GM12878 (cell line): ENCODE measurements at regions not wholly inside any gene's neighbourhood (a gene's known extent, or its start where the extent isn't known, plus 50 kb on each side); places are given as distances from the start of the nearest gene placed in this dataset.

Experiments
- ATAC-seq: fragments of 200-7000 bp; cut with Tn5 transposase; 3 replicates; pipeline ENCODE4 v1.9.1; 2020; ENCODE audit warnings: mild to moderate bottlenecking, moderate library complexity
- BruUV-seq: library from RNA; stranded (reverse); fragments of 400-500 nt; replicated peaks from 2 replicates; lab custom pipeline; 2021; lab: Mats Ljungman, UMichigan
- CTCF ChIA-PET: fragments of 300-600 bp; sonication (Branson Sonifier 250); formaldehyde crosslinking; extraction: SDS; loops from one replicate; lab custom pipeline; 2021; ENCODE audit warnings: inconsistent platforms; lab: Yijun Ruan, JAX
- POLR2A ChIA-PET: fragments of 350-600 bp; formaldehyde crosslinking; extraction: SDS; loops from one replicate; lab custom pipeline; 2021; ENCODE audit warnings: inconsistent platforms; lab: Charles Lee
- RAD21 ChIA-PET: fragments of 300-600 bp; sonication (Branson Sonifier 250); formaldehyde crosslinking; loops from one replicate; lab custom pipeline; 2023; ENCODE audit warnings: antibody characterized with exemption; ENCODE audit not compliant: unreplicated experiment; lab: Charles Lee
- SMC1A ChIA-PET: fragments of 300-600 bp; sonication (Branson Sonifier 250); formaldehyde crosslinking; loops from one replicate; lab custom pipeline; 2023; ENCODE audit not compliant: unreplicated experiment, uncharacterized antibody; lab: Charles Lee
- DNase-seq: peaks from one replicate; pipeline ENCODE4 v3.0.0-alpha.2; 2011; ENCODE audit warnings: low read depth, low spot score
- FAIRE-seq: peaks from 3 replicates; lab custom pipeline; 2011; peaks lifted over from hg19 to GRCh38; lab: Jason Lieb, UNC
- H2AFZ ChIP-seq: 2 replicates; pipeline ENCODE4 v1.6.0; 2011; ENCODE audit warnings: low read depth, low read length, control low read depth; ENCODE audit not compliant: control insufficient read depth
- H3K27ac ChIP-seq: 2 replicates; pipeline ENCODE4 v1.5.1; 2011; ENCODE audit warnings: control low read depth; ENCODE audit not compliant: control insufficient read depth, insufficient read depth
- H3K27me3 ChIP-seq, 2 experiments: replicated peaks in 1 of 2; 2 replicates each; pipeline versions ENCODE4 v1.6.0 to v1.6.1; 2011; ENCODE audit warnings: low read length in 1 of 2; ENCODE audit not compliant: control insufficient read depth in 2 of 2, insufficient read depth in 2 of 2
- H3K36me3 ChIP-seq, 2 experiments: 2 replicates each; pipeline ENCODE4 v1.5.1; 2011; ENCODE audit warnings: low read length in 1 of 2; ENCODE audit not compliant: control insufficient read depth in 2 of 2, insufficient read depth in 2 of 2
- H3K4me1 ChIP-seq: 2 replicates; pipeline ENCODE4 v1.6.1; 2011; ENCODE audit warnings: mild to moderate bottlenecking, low read length, moderate library complexity, mixed read lengths; ENCODE audit not compliant: control insufficient read depth, insufficient read depth
- H3K4me2 ChIP-seq: 2 replicates; pipeline ENCODE4 v1.6.0; 2011; ENCODE audit warnings: control low read depth; ENCODE audit not compliant: control insufficient read depth, insufficient read depth
- H3K4me3 ChIP-seq: fragments of 200-600 bp; sonication (generic); 2 replicates; pipeline ENCODE4 v1.5.1; 2016
- H3K79me2 ChIP-seq: 2 replicates; pipeline ENCODE4 v1.6.0; 2011; ENCODE audit warnings: low read length; ENCODE audit not compliant: control insufficient read depth, insufficient read depth
- H3K9ac ChIP-seq: 2 replicates; pipeline ENCODE4 v1.8.0; 2011; ENCODE audit warnings: low read length, control low read depth, mixed read lengths; ENCODE audit not compliant: control insufficient read depth, insufficient read depth
- H3K9me3 ChIP-seq: replicated peaks from 3 replicates; pipeline ENCODE4 v1.5.1; 2011; ENCODE audit warnings: mild to moderate bottlenecking, low read length; ENCODE audit not compliant: control insufficient read depth, insufficient read depth
- H4K20me1 ChIP-seq: 2 replicates; pipeline ENCODE4 v1.6.0; 2011; ENCODE audit not compliant: control insufficient read depth, insufficient read depth
- CHD1 ChIP-seq: IDR thresholded peaks from 2 replicates; pipeline ENCODE4 v1.6.1; 2012; ENCODE audit warnings: low read depth, low read length, improper control_type of control experiment
- CHD4 ChIP-seq: fragments of 200-600 bp; sonication (generic); IDR thresholded peaks from 2 replicates; pipeline ENCODE4 v1.6.1; 2016; ENCODE audit warnings: mild to moderate bottlenecking
- E2F8 ChIP-seq: fragments of 450-650 bp; IDR thresholded peaks from 2 replicates; pipeline ENCODE4 v1.6.1; 2018; ENCODE audit warnings: mild to moderate bottlenecking, low read depth, moderate library complexity; ENCODE audit not compliant: partially characterized antibody
- EGR1 ChIP-seq, 2 experiments: IDR thresholded peaks; 1 replicate in 1 of 2; 2 replicates in 1 of 2; pipeline ENCODE4 v1.6.1; 2011 to 2012; ENCODE audit warnings: low read depth in 2 of 2, low read length in 2 of 2, borderline replicate concordance in 1 of 2, mild to moderate bottlenecking in 1 of 2, moderate library complexity in 1 of 2
- EZH2 ChIP-seq: IDR thresholded peaks from 2 replicates; pipeline ENCODE4 v1.6.1; 2012; ENCODE audit warnings: low read depth, mild to moderate bottlenecking, control low read depth, inconsistent platforms, low read length, borderline replicate concordance; ENCODE audit not compliant: control insufficient read depth
- IKZF1 ChIP-seq: fragments of 450-650 bp; conservative IDR thresholded peaks from 2 replicates; pipeline ENCODE4 v1.6.1; 2017; ENCODE audit warnings: antibody characterized with exemption, mild to moderate bottlenecking
- IRF4 ChIP-seq: IDR thresholded peaks from 2 replicates; pipeline ENCODE4 v1.6.1; 2011; ENCODE audit warnings: low read depth, low read length
- MEF2A ChIP-seq: IDR thresholded peaks from 2 replicates; pipeline ENCODE4 v1.6.1; 2011; ENCODE audit warnings: low read depth, mild to moderate bottlenecking, low read length, moderate library complexity; ENCODE audit not compliant: insufficient read depth
- MYC ChIP-seq: IDR thresholded peaks from 2 replicates; pipeline ENCODE4 v1.6.1; 2011; ENCODE audit warnings: mild to moderate bottlenecking, low read length, moderate library complexity, inconsistent platforms; ENCODE audit not compliant: insufficient read depth, insufficient replicate concordance, insufficient read length, severe bottlenecking
- NKRF ChIP-seq: fragments of 450-650 bp; conservative IDR thresholded peaks from 2 replicates; pipeline ENCODE4 v1.6.1; 2017; ENCODE audit warnings: mild to moderate bottlenecking, moderate library complexity
- POLR2AphosphoS5 ChIP-seq: IDR thresholded peaks from 2 replicates; pipeline ENCODE4 v1.6.1; 2011; ENCODE audit warnings: mild to moderate bottlenecking, low read length, inconsistent platforms
- TARDBP ChIP-seq: IDR thresholded peaks from 2 replicates; pipeline ENCODE4 v1.6.1; 2016; ENCODE audit warnings: borderline replicate concordance
- TCF12 ChIP-seq: IDR thresholded peaks from 2 replicates; pipeline ENCODE4 v1.6.1; 2011; ENCODE audit warnings: low read depth, mild to moderate bottlenecking, low read length
- TCF3 ChIP-seq: IDR thresholded peaks from 2 replicates; pipeline ENCODE4 v1.6.1; 2012; ENCODE audit warnings: low read depth, mild to moderate bottlenecking, low read length, borderline replicate concordance; ENCODE audit not compliant: insufficient read depth
- USF1 ChIP-seq: IDR thresholded peaks from 2 replicates; pipeline ENCODE4 v1.6.1; 2011; ENCODE audit warnings: borderline replicate concordance, low read depth, mild to moderate bottlenecking, moderate library complexity, mixed read lengths, low read length; ENCODE audit not compliant: insufficient read depth; ENCODE audit errors: extremely low read length
- YY1 ChIP-seq: IDR thresholded peaks from 2 replicates; pipeline ENCODE4 v1.6.1; 2011; ENCODE audit warnings: low read depth, mild to moderate bottlenecking, low read length
- WGBS: methylation state at CpG from one replicate; pipeline ENCODE4 v1.1.6; 2016; ENCODE audit warnings: low lambda C conversion rate; ENCODE audit not compliant: insufficient replicate concordance, insufficient coverage; ENCODE audit errors: missing lambda C conversion rate; 5-methylcytosine and 5-hydroxymethylcytosine counted together
- in situ Hi-C: fragments of 300-500 bp; cut with MboI; formaldehyde crosslinking; loops from 9 replicates; pipeline ENCODE4 v1.14.3; 2018; ENCODE audit warnings: mixed read lengths
- intact Hi-C: fragments of 100-400 bp; cut with micrococcal nuclease; formaldehyde crosslinking; loops from one replicate; pipeline ENCODE4 v1.14.2; 2022; ENCODE audit not compliant: unreplicated experiment

GRCh38 chr17:73958453-73958852 is 245.0 kb upstream of the RPL38 start:
- no peak overlapping the region for H3K27ac ChIP-seq
- no peak for ATAC-seq
- ChIA-PET CTCF (interaction anchor here (0.6 to 3.7 kb wide), 2 partner anchors 131 to 529 kb away, joined by 3 to 15 read pairs; no protein-coding TSS in a partner anchor), SMC1A (no interaction called here), POLR2A (no interaction called here), RAD21 (no interaction called here)
- H4K20me1 ChIP-seq: no peaks in the 10 kb centered on the region
- H3K4me1 ChIP-seq: no peaks in the 10 kb centered on the region
- H3K36me3 ChIP-seq: no peaks in the 10 kb centered on the region
- H3K79me2 ChIP-seq: no peaks in the 10 kb centered on the region
- H3K4me3 ChIP-seq: no peak overlapping the region
- in situ Hi-C loops: no loop called here
- no peak overlapping the region for H2AFZ ChIP-seq
- intact Hi-C loops: no loop called here
- no TSS peak for BruUV-seq
- no peak for DNase-seq
- 4% methylated on average over 4 of the region's 4 CpGs for WGBS
- FAIRE-seq: no peak
- H3K27me3 ChIP-seq: peaks cover 1 to 2% of the 10 kb centered on the region in 2 experiments; a peak in 2 of 4 replicates
- H3K4me2 ChIP-seq: no peak overlapping the region
- no peak overlapping the region for H3K9ac ChIP-seq
- H3K9me3 ChIP-seq: no peaks in the 10 kb centered on the region; the same call in 2 of the 3 replicates
- no peak for TF ChIP-seq CHD1
- TF ChIP-seq EZH2: no peak
- TF ChIP-seq CHD4: no peak
- TF ChIP-seq IKZF1: no peak
- no peak for TF ChIP-seq EGR1 (IDR thresholded peaks at IDR 0.05; ENCODE audit: borderline replicate concordance in 1 of 2, low read depth in 2 of 2, low read length in 2 of 2)
- TF ChIP-seq MEF2A: no peak
- no peak for TF ChIP-seq TARDBP
- no peak for TF ChIP-seq USF1
- no peak for TF ChIP-seq MYC
- no peak for TF ChIP-seq YY1
- TF ChIP-seq IRF4: no peak
- no peak for TF ChIP-seq TCF3
- TF ChIP-seq NKRF: no peak
- no peak for TF ChIP-seq TCF12
- TF ChIP-seq POLR2AphosphoS5: no peak
- TF ChIP-seq E2F8: no peak
